Endothelial cell of umbilical vein (primary cell): ENCODE measurements at regions not wholly inside any gene's neighbourhood (a gene's known extent, or its start where the extent isn't known, plus 50 kb on each side); places are given as distances from the start of the nearest gene placed in this dataset.

Experiments
- BruUV-seq: library from RNA; stranded (reverse); fragments of 400-500 nt; replicated peaks from 2 replicates; lab custom pipeline; 2021; lab: Mats Ljungman, UMichigan
- CTCF ChIA-PET: fragments of 300-600, 350-600 bp; sonication (Branson Sonifier 250); formaldehyde crosslinking; loops from one replicate; lab custom pipeline; 2021; ENCODE audit warnings: antibody characterized with exemption, inconsistent platforms; lab: Charles Lee
- POLR2A ChIA-PET: fragments of 300-600, 350-600 bp; sonication (Branson Sonifier 250); formaldehyde crosslinking; loops from one replicate; lab custom pipeline; 2021; ENCODE audit warnings: antibody characterized with exemption, inconsistent platforms; lab: Charles Lee
- DNase-seq: peaks from one replicate; pipeline ENCODE4 v3.0.0-alpha.2; 2011; ENCODE audit warnings: low read depth, low spot score
- FAIRE-seq: peaks from 2 replicates; lab custom pipeline; 2011; peaks lifted over from hg19 to GRCh38; lab: Jason Lieb, UNC
- H2AFZ ChIP-seq: 2 replicates; pipeline ENCODE4 v1.6.0; 2012; ENCODE audit warnings: low read depth, low read length, control low read depth, inconsistent platforms
- H3K27ac ChIP-seq: 2 replicates; pipeline ENCODE4 v1.5.1; 2011; ENCODE audit warnings: low read depth, mild to moderate bottlenecking, control low read depth, low read length, moderate library complexity; ENCODE audit not compliant: insufficient read depth
- H3K27me3 ChIP-seq, 2 experiments: 2 replicates each; pipeline versions ENCODE4 v1.6.0 to v1.6.1; 2011; ENCODE audit warnings: low read length in 2 of 2, mixed read lengths in 1 of 2; ENCODE audit not compliant: control insufficient read depth in 2 of 2, insufficient read depth in 2 of 2
- H3K36me3 ChIP-seq, 2 experiments: 2 replicates in 1 of 2; 3 replicates in 1 of 2; pipeline ENCODE4 v1.5.1; 2011; ENCODE audit warnings: low read length in 2 of 2, mild to moderate bottlenecking in 1 of 2, moderate library complexity in 1 of 2; ENCODE audit not compliant: control insufficient read depth in 2 of 2, insufficient read depth in 2 of 2; ENCODE audit errors: extremely low read depth in 1 of 2
- H3K4me1 ChIP-seq: 3 replicates; pipeline ENCODE4 v1.5.1; 2011; ENCODE audit warnings: mild to moderate bottlenecking, low read length; ENCODE audit not compliant: control insufficient read depth, insufficient read depth; ENCODE audit errors: extremely low read depth
- H3K4me2 ChIP-seq: 2 replicates; pipeline ENCODE4 v1.6.1; 2011; ENCODE audit warnings: low read length, control low read depth, mixed read lengths; ENCODE audit not compliant: insufficient read depth
- H3K4me3 ChIP-seq, 3 experiments: fragments of 200-600 bp in 1 of 3; sonication (generic), shearing (Covaris generic) in 1 of 3; replicated peaks in 1 of 3; 2 replicates each; pipeline ENCODE4 v1.5.1; 2011 to 2016; ENCODE audit warnings: control low read depth in 3 of 3, low read length in 3 of 3, mild to moderate bottlenecking in 2 of 3, inconsistent platforms in 1 of 3, low read depth in 1 of 3, moderate library complexity in 1 of 3; ENCODE audit not compliant: insufficient read depth in 1 of 3
- H3K79me2 ChIP-seq: 2 replicates; pipeline ENCODE4 v1.6.0; 2012; ENCODE audit warnings: low read length, inconsistent platforms; ENCODE audit not compliant: control insufficient read depth, insufficient read depth
- H3K9ac ChIP-seq: replicated peaks from 2 replicates; pipeline ENCODE3; 2011; ENCODE audit warnings: low read length, control low read depth; ENCODE audit not compliant: insufficient read depth; ENCODE audit errors: extremely low read depth
- H3K9me1 ChIP-seq: replicated peaks from 3 replicates; pipeline ENCODE4 v1.6.0; 2011; ENCODE audit warnings: mild to moderate bottlenecking, low read length; ENCODE audit not compliant: control insufficient read depth, insufficient read depth; ENCODE audit errors: extremely low read depth
- H3K9me3 ChIP-seq: replicated peaks from 2 replicates; pipeline ENCODE4 v1.5.1; 2012; ENCODE audit warnings: low read length, inconsistent platforms; ENCODE audit not compliant: control insufficient read depth, insufficient read depth
- H4K20me1 ChIP-seq: replicated peaks from 2 replicates; pipeline ENCODE3; 2011; ENCODE audit warnings: mild to moderate bottlenecking, low read length; ENCODE audit not compliant: control insufficient read depth, insufficient read depth; ENCODE audit errors: extremely low read depth
- CTCF ChIP-seq, 2 donors: IDR thresholded peaks; 1 replicate in 1 of 2; 2 replicates in 1 of 2; pipeline ENCODE4 v1.5.1; 2011; ENCODE audit warnings: low read length in 2 of 2, mild to moderate bottlenecking in 2 of 2, moderate library complexity in 2 of 2, control low read depth in 1 of 2, inconsistent platforms in 1 of 2, low read depth in 1 of 2; ENCODE audit not compliant: insufficient read depth in 1 of 2; ENCODE audit errors: extremely low read depth in 1 of 2
- EZH2 ChIP-seq: IDR thresholded peaks from 2 replicates; pipeline ENCODE4 v1.6.1; 2012; ENCODE audit warnings: borderline replicate concordance, low read depth, mild to moderate bottlenecking, moderate library complexity, low read length, inconsistent platforms; ENCODE audit not compliant: severe bottlenecking
- FOS ChIP-seq: IDR thresholded peaks from 2 replicates; pipeline ENCODE4 v1.6.1; 2011; ENCODE audit warnings: mild to moderate bottlenecking, low read length, moderate library complexity, borderline replicate concordance; ENCODE audit not compliant: insufficient read depth
- GATA2 ChIP-seq: IDR thresholded peaks from 2 replicates; pipeline ENCODE4 v1.7.0; 2011; ENCODE audit warnings: low read depth, mild to moderate bottlenecking, moderate library complexity, mixed read lengths, low read length; ENCODE audit not compliant: insufficient read length, insufficient read depth
- JUN ChIP-seq: IDR thresholded peaks from 2 replicates; pipeline ENCODE4 v1.6.1; 2011; ENCODE audit warnings: borderline replicate concordance, low read depth; ENCODE audit not compliant: insufficient read length, insufficient read depth
- MAX ChIP-seq: IDR thresholded peaks from 2 replicates; pipeline ENCODE4 v1.6.1; 2011; ENCODE audit not compliant: insufficient read depth, insufficient read length
- MYC ChIP-seq: IDR thresholded peaks from one replicate; pipeline ENCODE4 v1.6.1; 2011; ENCODE audit warnings: mild to moderate bottlenecking, low read depth, low read length
- POLR2A ChIP-seq: IDR thresholded peaks from 2 replicates; pipeline ENCODE4 v1.6.1; 2012; ENCODE audit warnings: low read depth, mild to moderate bottlenecking, control low read depth, low read length
- POLR2AphosphoS5 ChIP-seq: IDR thresholded peaks from 2 replicates; pipeline ENCODE4 v1.6.1; 2012; ENCODE audit warnings: low read depth, mild to moderate bottlenecking, control low read depth, low read length, moderate library complexity; ENCODE audit not compliant: insufficient read depth
- dilution Hi-C: fragments of 300-500 bp; cut with MboI; formaldehyde crosslinking; loops from one replicate; pipeline ENCODE4 v1.15.0; 2019; ENCODE audit warnings: low sequenced_read_pairs; ENCODE audit not compliant: extremely low pct_ligation_motif_present
- intact Hi-C: fragments of 100-400 bp; cut with micrococcal nuclease; formaldehyde crosslinking; loops from one replicate; pipeline ENCODE4 v1.10.0; 2022

GRCh38 chr3:107265526-107265925 lies 111.7 kb upstream of the CCDC54 start:
- Histone ChIP-seq H3K4me3 (no peak overlapping the region), H3K79me2 (no peaks in the 10 kb centered on the region), H3K9me3 (no peaks in the 10 kb centered on the region), H3K4me2 (no peak overlapping the region), H3K36me3 (no peaks in the 10 kb centered on the region), H3K4me1 (no peaks in the 10 kb centered on the region), H3K9ac (no peak overlapping the region), H2AFZ (no peak overlapping the region), H3K27ac (no peak overlapping the region), H3K9me1 (no peaks in the 10 kb centered on the region), H4K20me1 (no peaks in the 10 kb centered on the region), H3K27me3 (peaks cover 1 to 9% of the 10 kb centered on the region in 2 experiments)
- CTCF ChIA-PET: interaction anchor here (1.0 to 2.9 kb wide), 2 partner anchors 156 kb away, joined by 3 to 9 read pairs; no protein-coding TSS in a partner anchor
- DNase-seq: no peak
- intact Hi-C loops (no loop called here), dilution Hi-C loops (no loop called here)
- FAIRE-seq: no peak
- POLR2A ChIA-PET: no interaction called here
- BruUV-seq: no TSS peak
- no peak for TF ChIP-seq MYC
- no peak for TF ChIP-seq POLR2A
- TF ChIP-seq POLR2AphosphoS5: no peak
- no peak for TF ChIP-seq FOS
- TF ChIP-seq CTCF (IDR thresholded peaks at IDR 0.05; ENCODE audit: extremely low read depth in 1 of 2, insufficient read depth in 1 of 2, low read depth in 1 of 2, low read length in 2 of 2): no peak
- no peak for TF ChIP-seq EZH2
- no peak for TF ChIP-seq GATA2
- TF ChIP-seq MAX: no peak
- TF ChIP-seq JUN: no peak
